ENCODE measurements at regions not wholly inside any gene's neighbourhood (a gene's known extent, or its start where the extent isn't known, plus 50 kb on each side); places are given as distances from the start of the nearest gene placed in this dataset.

DNA sequence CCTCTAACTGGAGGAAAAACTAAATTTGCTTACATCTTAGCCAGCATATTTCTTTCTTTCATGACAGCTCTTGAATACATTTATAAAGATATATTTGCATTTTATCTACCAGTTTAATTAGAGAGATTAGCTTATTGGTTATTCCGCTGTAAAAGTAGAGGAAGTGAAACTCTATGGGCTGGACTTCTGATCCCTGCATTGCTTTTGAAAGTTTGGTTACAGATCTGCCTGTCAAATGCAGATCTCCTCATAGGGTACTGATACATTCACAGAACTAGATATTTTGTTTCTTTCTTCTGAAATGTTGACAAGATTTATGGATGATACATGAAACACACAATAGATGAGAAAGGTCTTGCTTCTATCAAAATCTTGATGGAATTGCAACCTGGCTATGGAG, 581.4 kb upstream of the AADAT start:
- H3K27ac ChIP-seq (ENCODE audit: low read depth, low read length): no peak overlapping the region
- ChIA-PET POLR2A (no interaction called here), CTCF (no interaction called here)
- H3K27me3 ChIP-seq (ENCODE audit: control insufficient read depth, insufficient read depth, low read length): no peaks in the 10 kb centered on the region
- H3K4me3 ChIP-seq (ENCODE audit: low read depth, low read length): no peak overlapping the region
- TF ChIP-seq, protein P1, sequence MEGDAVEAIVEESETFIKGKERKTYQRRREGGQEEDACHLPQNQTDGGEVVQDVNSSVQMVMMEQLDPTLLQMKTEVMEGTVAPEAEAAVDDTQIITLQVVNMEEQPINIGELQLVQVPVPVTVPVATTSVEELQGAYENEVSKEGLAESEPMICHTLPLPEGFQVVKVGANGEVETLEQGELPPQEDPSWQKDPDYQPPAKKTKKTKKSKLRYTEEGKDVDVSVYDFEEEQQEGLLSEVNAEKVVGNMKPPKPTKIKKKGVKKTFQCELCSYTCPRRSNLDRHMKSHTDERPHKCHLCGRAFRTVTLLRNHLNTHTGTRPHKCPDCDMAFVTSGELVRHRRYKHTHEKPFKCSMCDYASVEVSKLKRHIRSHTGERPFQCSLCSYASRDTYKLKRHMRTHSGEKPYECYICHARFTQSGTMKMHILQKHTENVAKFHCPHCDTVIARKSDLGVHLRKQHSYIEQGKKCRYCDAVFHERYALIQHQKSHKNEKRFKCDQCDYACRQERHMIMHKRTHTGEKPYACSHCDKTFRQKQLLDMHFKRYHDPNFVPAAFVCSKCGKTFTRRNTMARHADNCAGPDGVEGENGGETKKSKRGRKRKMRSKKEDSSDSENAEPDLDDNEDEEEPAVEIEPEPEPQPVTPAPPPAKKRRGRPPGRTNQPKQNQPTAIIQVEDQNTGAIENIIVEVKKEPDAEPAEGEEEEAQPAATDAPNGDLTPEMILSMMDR (IDR thresholded peaks at IDR 0.05; ENCODE audit: low read depth, low read length): no peak
- no peak for DNase-seq (ENCODE audit: low read depth, low spot score)
- H3K9me3 ChIP-seq (ENCODE audit: control insufficient read depth, insufficient read depth, low read length): peaks cover 3% of the 10 kb centered on the region; the same call in 1 of the 2 replicates

DNA sequence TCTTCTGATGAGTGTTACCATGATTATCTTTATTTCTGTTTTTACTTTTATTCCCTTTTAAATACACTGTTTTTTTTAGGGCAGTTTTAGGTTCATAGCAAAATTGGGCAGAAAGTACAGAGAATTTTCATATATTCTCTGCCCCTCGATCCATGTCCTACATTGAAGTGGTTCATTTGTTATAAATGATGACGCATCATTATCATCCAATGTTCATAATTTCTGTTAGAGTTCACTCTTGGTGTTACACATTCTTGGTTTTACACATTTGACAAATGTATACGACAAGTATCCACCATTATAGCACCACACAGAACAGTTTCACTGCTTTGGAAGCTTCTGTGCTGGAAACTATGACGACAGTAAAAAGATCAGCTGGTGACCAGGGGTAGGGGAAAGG, 578.1 kb upstream of the AADAT start:
- CTCF ChIA-PET: no interaction called here
- TF ChIP-seq, protein P1 (IDR thresholded peaks at IDR 0.05; ENCODE audit: low read depth, low read length): no peak
- H3K27ac ChIP-seq (ENCODE audit: low read depth, low read length): no peak overlapping the region
- no peaks in the 10 kb centered on the region for H3K27me3 ChIP-seq (ENCODE audit: control insufficient read depth, insufficient read depth, low read length)
- no peak for DNase-seq (ENCODE audit: low read depth, low spot score)
- H3K9me3 ChIP-seq (ENCODE audit: control insufficient read depth, insufficient read depth, low read length): no peaks in the 10 kb centered on the region
- no peak overlapping the region for H3K4me3 ChIP-seq (ENCODE audit: low read depth, low read length)
- POLR2A ChIA-PET: no interaction called here

DNA sequence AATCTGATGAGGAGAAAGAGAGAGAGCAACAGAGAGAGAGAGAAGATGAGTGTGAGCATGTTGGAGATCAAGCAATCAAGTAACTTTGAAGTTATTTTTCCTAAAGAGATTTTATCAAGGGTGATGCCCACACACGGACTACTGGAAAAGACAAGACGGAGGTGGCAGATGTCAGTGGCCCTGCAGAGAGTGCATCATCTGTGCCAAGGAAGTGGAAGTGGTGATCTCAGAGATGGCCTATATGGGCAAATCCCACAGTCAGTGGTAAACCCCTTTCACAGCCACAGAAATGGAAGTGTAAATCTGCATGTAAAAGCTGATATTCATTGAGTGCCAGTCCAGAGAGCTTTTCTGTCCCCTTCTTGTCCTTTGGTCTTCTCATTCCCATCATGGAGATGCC, 577.2 kb upstream of the AADAT start:
- Histone ChIP-seq H3K9me3 (ENCODE audit: control insufficient read depth, insufficient read depth, low read length) (no peaks in the 10 kb centered on the region), H3K27me3 (ENCODE audit: control insufficient read depth, insufficient read depth, low read length) (no peaks in the 10 kb centered on the region), H3K4me3 (ENCODE audit: low read depth, low read length) (no peak overlapping the region), H3K27ac (ENCODE audit: low read depth, low read length) (no peak overlapping the region)
- DNase-seq (ENCODE audit: low read depth, low spot score): no peak
- POLR2A ChIA-PET: no interaction called here
- CTCF ChIA-PET: no interaction called here
- TF ChIP-seq, protein P1 (IDR thresholded peaks at IDR 0.05; ENCODE audit: low read depth, low read length): no peak

DNA sequence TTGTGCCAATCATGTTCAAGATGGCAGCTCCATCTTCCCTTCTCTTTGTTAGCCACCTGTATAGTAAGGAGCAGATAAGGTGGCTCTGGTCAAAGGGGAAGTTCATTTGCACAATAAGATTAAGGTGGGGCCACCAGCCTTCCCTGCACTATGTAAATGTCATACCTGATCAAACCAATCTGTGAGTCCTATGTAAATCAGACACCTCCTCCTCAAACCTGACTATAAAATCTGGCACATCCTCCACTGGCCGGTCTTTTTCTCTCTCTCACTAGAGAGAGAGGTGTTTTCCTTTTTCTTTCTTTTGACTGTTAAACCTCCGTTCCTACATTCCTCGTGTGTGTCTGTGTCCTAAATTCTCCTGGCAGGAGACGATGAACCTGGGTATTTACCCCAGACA, 572.5 kb upstream of the AADAT start:
- CTCF ChIA-PET: no interaction called here
- TF ChIP-seq, protein P1 (IDR thresholded peaks at IDR 0.05; ENCODE audit: low read depth, low read length): no peak

DNA sequence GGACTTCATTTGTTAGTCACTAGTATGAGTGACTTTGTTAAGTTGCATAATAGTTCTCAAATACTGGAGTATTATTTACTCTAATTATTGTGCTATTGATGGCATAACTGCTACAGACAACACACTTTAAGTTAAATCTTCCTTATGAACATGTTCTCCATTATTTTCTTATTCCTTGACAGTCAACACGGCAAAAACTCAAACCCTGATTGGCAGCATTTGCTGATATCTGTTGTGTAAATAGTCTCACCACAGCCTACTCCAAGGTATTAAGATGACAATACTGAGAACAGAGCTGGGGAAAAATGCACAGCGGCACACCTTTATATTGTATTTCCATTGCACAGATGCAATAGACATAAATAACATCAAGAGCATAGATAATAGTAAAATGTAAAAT, 568.0 kb upstream of the AADAT start:
- TF ChIP-seq, protein P1 (IDR thresholded peaks at IDR 0.05; ENCODE audit: low read depth, low read length): no peak
- POLR2A ChIA-PET: no interaction called here
- H3K27me3 ChIP-seq (ENCODE audit: control insufficient read depth, insufficient read depth, low read length): no peaks in the 10 kb centered on the region
- no peak overlapping the region for H3K27ac ChIP-seq (ENCODE audit: low read depth, low read length)
- 0 out of 2 replicates have a peak, but pooled peaks cover 2% of the 10 kb centered on the region for H3K9me3 ChIP-seq (ENCODE audit: control insufficient read depth, insufficient read depth, low read length)
- CTCF ChIA-PET: no interaction called here
- DNase-seq (ENCODE audit: low read depth, low spot score): no peak
- no peak overlapping the region for H3K4me3 ChIP-seq (ENCODE audit: low read depth, low read length)

More for the DNA sequence above, 572.5 kb upstream of the AADAT start:
- Histone ChIP-seq H3K27ac (ENCODE audit: low read depth, low read length) (no peak overlapping the region), H3K9me3 (ENCODE audit: control insufficient read depth, insufficient read depth, low read length) (0 out of 2 replicates have a peak, but pooled peaks cover 2% of the 10 kb centered on the region), H3K27me3 (ENCODE audit: control insufficient read depth, insufficient read depth, low read length) (no peaks in the 10 kb centered on the region), H3K4me3 (ENCODE audit: low read depth, low read length) (no peak overlapping the region)
- POLR2A ChIA-PET: no interaction called here
- no peak for DNase-seq (ENCODE audit: low read depth, low spot score)
